HFF-Myc (cell line): ENCODE measurements at regions not wholly inside any gene's neighbourhood (a gene's known extent, or its start where the extent isn't known, plus 50 kb on each side); places are given as distances from the start of the nearest gene placed in this dataset.
"Not testable (repeated sequence)": the region's sequence is repeated elsewhere in the genome, so short reads cannot be mapped to it uniquely, and the experiment has no call there.

Experiments used
- DNase-seq: peaks from one replicate; pipeline ENCODE4 v3.0.0-alpha.2; 2011; ENCODE audit warnings: low read depth; ENCODE audit errors: extremely low read depth
- H3K4me3 ChIP-seq: replicated peaks from 2 replicates; pipeline ENCODE4 v1.5.1; 2011; ENCODE audit warnings: low read depth, mild to moderate bottlenecking, control low read depth, low read length
- TF ChIP-seq, protein P1 (sequence below): IDR thresholded peaks from 2 replicates; pipeline ENCODE4 v1.5.1; 2012; ENCODE audit warnings: mild to moderate bottlenecking, low read depth, low read length, control low read depth; ENCODE audit errors: missing control alignments

DNA sequence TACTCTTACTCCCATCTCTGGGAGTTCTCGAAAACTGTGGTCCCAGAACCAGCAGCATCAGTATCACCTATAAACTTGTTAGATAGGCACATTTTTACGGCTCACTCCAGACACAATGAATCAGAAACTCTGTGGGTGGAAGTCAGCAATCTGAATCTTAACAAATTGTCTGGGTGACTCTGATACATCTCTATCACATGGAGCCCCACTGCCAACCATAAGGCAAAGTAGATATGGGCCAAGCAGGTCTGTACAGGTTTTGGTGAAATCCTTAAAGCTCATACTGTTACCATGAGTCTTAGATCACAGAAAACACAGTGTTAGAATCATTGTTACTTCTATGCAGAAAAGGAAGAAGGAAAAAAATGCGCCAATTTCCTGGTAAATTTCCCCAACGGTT is 122.5 kb upstream of the HCCS start:
- TF ChIP-seq, protein P1, sequence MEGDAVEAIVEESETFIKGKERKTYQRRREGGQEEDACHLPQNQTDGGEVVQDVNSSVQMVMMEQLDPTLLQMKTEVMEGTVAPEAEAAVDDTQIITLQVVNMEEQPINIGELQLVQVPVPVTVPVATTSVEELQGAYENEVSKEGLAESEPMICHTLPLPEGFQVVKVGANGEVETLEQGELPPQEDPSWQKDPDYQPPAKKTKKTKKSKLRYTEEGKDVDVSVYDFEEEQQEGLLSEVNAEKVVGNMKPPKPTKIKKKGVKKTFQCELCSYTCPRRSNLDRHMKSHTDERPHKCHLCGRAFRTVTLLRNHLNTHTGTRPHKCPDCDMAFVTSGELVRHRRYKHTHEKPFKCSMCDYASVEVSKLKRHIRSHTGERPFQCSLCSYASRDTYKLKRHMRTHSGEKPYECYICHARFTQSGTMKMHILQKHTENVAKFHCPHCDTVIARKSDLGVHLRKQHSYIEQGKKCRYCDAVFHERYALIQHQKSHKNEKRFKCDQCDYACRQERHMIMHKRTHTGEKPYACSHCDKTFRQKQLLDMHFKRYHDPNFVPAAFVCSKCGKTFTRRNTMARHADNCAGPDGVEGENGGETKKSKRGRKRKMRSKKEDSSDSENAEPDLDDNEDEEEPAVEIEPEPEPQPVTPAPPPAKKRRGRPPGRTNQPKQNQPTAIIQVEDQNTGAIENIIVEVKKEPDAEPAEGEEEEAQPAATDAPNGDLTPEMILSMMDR: no peak
- DNase-seq: no peak
- H3K4me3 ChIP-seq: no peak overlapping the region

DNA sequence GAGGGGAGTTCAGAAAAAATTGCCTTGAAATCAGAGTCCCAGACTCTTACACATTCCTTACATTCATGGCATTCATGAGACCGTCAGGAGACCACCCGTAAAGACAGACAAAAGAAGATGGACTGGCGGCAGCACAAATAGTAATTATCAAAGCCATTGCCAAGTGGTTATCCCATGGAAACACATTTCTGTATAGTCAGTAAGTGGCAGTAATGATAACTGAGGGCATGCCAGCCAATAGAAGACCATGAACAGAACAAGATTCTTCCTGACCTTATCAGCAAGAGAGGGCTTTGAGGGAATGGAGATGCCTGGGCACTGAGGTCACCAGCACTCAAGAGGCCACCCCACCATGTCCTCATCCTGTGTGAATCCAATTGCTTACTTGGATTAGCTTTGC is 121.7 kb upstream of the HCCS start:
- no peak for DNase-seq
- TF ChIP-seq, protein P1: no peak
- H3K4me3 ChIP-seq: no peak overlapping the region

DNA sequence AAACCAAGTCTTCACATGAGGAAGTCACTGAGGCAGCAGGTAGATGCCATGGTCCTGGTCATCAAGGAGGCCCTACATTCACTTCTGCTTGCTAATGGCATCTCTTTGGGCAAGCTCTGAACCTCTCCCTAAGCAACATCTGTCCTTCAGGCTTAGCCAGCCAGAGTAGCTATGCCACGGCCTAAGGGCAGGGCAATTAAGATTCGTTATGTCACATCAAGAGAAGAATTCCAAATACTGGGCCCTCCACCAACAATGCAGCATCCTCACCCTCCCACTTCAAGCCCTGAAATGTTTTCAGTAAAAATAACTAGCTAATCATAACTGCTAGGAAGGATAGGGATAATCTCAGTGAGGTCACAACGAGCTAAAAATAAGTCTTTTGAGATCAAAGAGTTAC is 120.7 kb upstream of the HCCS start:
- H3K4me3 ChIP-seq: no peak overlapping the region
- TF ChIP-seq, protein P1: no peak
- DNase-seq: no peak

DNA sequence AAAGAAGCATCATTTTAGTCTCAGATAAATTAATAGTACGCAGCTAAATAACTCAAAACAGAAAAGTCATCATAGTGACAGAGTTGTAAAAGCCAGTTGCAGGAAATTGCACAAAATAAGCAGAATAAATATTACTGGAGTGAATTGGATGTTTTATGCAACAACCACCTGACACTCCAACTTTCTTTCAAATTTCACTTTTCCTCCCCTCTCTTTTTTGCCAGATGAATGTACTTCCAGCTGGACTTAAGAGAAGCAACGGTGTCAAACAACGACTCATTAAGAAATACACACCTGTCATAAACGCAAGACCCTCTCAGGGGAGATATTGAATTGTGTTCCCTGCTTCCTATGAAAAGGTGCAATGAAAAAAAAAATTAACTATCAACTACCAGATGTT is 120.2 kb upstream of the HCCS start:
- no peak overlapping the region for H3K4me3 ChIP-seq
- TF ChIP-seq, protein P1: no peak
- DNase-seq: no peak

DNA sequence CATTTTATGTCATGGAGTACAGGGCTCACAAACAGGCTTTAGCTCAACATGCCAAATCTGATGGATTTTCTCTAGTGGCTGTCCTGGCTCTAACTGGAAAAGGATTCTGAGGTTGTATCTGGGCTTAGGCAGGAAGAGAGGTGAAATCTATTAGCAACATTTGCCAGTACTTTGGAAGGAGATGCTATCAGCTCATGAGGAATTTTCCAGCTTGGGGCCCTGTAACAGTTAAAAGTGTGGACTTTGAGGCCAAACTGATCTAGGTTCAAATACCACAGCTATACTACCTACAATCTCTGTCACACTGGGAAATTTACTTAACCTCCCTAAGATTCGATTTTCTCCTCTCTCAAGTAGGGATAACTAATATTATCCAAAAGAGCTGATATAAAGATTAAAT is 119.0 kb upstream of the HCCS start:
- TF ChIP-seq, protein P1: no peak
- no peak for DNase-seq
- H3K4me3 ChIP-seq: no peak overlapping the region

DNA sequence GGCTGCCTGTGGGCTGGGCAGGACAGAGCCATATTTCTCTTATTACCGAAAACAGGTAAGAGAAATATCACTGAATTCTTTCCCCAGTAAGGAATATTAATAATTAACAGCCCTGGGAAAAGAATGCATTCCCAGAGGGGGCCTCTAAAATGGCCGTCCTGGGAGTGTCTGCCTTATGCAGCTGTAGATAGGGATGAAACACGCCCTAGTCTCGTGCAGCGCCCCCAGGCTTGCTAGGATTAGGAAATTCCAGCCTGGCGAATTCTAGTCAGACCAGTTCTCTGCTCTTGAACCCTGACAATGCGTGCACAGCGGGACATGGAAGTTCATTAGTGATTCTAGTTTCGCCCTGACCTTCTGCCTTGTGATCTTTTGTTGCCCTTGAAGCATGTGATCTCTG is 104.1 kb upstream of the HCCS start:
- DNase-seq, H3K4me3 ChIP-seq: not testable (repeated sequence)

DNA sequence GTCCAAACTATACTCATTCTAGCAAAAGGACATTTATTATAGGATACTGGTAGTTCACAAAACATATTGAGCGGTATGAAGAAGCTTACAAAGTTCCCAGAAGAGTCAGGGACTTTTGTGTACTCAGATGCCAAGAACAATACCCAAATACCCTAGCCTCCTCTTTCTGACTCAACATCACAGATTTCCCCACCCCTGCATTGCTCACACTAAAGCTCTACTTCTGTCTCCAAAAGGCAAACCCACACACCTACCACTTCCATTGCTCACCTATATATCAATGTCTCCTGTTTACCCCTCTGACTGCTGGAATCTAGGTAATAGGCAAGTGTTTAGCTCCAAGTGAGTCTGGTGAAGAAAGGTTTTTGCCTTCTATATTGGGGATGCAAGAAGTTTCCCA is 100.7 kb upstream of the HCCS start:
- TF ChIP-seq, protein P1: no peak

More for the DNA sequence above, 100.7 kb upstream of the HCCS start:
- no peak overlapping the region for H3K4me3 ChIP-seq
- DNase-seq: no peak
